Cardiac septum (tissue), 1 donor: ENCODE measurements at regions not wholly inside any gene's neighbourhood (a gene's known extent, or its start where the extent isn't known, plus 50 kb on each side); places are given as distances from the start of the nearest gene placed in this dataset.
"Not testable (repeated sequence)": the region's sequence is repeated elsewhere in the genome, so short reads cannot be mapped to it uniquely, and the experiment has no call there.

Experiments used
- DNase-seq: peaks from one replicate; pipeline ENCODE4 v3.0.0-alpha.2; 2020; ENCODE audit warnings: low spot score
- intact Hi-C: fragments of 100-400 bp; cut with DNase I; formaldehyde crosslinking; loops from one replicate; pipeline ENCODE4 v1.14.0; 2022
- donor health status: DM: no; HTN: no; CAD: no.

GRCh38 chr11:37280200-37280599 is 682.2 kb upstream of the RAG2 start:
- DNase-seq = no peak
- intact Hi-C loops = no loop called here

DNA sequence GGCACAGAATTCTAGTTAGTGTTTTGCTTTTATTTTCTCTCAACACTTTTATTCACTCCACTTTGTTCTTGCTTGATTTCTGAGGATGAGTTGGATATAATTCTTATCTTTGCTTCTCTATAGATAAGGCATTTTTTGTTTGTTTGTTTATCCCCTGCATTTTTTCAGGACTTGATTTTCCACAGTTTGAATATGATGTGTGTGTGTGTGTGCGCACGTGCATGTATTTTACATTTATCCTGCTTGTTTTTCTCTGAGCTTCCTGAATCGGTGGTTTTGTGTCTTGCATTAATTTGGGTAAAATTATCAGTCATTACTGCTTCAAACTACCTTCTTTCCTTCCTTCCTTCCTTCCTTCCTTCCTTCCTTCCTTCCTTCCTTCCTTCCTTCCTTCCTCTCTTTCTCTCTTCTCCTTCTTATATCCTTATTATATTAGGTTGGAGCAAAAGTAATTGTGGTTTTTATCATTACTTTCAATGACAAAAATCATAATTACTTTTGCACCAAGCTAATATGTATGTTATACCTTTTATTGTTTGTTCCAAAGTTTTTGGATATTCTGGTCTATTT is 679.9 kb upstream of the RAG2 start:
- no peak for DNase-seq
- intact Hi-C loops = no loop called here

DNA sequence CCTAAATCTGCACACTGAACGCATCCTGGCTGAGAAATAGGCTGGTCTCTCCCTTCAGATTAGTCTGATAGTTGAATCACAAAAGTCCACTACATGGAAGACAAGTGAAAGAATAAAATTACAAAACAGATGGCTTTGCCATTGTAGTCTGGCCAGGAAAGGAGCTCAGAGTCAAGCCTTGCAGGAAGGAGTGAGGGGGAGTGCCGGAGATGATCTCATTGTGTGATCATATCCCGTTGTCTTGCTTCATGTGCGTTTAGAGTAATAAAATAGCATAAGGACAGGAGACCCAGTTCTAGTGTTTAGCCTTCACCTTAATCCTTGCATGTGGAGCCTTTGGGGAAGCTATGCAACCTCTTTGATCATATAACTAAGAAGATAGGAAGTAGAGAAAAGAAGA is 666.7 kb upstream of the RAG2 start:
- intact Hi-C loops = no loop called here
- DNase-seq = no peak

DNA sequence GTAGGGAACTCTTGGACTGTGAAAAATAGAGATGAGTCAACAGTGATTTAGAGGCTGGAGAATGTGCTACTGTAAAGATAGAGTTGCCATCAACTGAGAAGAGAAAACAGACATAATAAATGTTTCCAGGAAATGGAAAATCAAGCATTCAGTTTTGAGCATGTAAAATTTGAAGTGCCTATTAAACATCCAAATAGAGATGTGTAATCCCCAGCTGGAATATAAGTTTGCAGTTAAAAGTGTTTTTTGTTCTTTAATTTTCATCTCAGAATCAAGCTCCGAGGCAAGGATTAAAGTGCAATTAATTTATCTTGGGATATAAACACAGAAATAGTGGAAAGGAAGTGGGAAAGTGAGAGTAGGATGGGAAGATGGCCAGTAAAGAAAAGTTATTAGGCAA is 666.0 kb upstream of the RAG2 start:
- intact Hi-C loops = no loop called here
- no peak for DNase-seq

- intact Hi-C loops, DNase-seq: not testable (repeated sequence)
Measured at GRCh38 chr11:37263467-37263866, 665.4 kb upstream of the RAG2 start.

DNA sequence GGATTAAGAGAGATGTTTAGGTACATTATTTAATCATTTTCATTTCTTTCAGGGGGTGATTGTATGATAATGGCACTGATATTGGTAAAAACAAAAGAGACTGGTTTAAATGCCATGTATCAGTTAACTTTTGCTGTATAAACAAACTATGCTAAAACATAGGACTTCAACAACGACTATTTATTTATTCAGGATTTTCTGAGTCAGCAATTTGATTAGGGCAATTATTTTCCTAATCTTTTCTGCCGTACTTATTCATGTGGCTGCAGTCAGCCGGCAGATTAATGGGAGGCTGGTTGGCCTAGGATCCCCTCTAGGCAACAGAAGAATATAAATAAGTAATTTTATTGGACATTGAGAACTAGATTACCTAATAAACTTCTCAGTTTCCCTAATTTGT is 661.7 kb upstream of the RAG2 start:
- intact Hi-C loops = no loop called here
- no peak for DNase-seq

GRCh38 chr11:37248145-37248544 is 650.1 kb upstream of the RAG2 start:
- intact Hi-C loops = no loop called here
- DNase-seq = no peak

DNA sequence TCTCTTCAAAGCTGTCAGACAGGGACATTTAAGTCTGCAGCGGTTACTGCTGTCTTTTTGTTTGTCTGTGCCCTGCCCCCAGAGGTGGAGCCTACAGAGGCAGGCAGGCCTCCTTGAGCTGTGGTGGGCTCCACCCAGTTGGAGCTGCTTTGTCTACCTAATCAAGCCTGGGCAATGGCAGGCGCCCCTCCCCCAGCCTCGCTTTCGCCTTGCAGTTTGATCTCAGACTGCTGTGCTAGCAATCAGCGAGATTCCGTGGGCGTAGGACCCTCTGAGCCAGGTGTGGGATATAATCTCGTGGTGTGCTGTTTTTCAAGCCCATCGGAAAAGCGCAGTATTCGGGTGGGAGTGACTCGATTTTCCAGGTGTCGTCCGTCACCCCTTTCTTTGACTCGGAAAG is 648.1 kb upstream of the RAG2 start:
- DNase-seq, intact Hi-C loops: not testable (repeated sequence)

DNA sequence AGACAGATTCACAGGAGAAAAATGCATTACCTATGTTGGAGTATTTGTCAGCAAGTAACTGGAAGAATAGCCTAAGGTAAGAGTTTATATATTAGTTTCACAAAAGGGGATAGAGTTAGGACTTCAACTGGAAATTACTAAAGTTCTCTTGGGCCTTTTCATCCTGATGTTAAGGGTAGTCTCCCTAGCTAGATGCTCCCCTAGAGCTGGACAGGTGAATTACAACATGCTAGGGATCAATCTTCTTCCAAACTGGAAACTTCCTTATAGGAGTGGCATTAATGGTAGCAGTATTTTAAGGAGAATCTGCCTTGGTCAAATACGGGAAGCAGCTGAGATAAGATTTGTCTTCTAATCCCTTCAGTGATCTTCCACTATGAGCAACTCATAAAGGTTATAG is 632.8 kb upstream of the RAG2 start:
- no peak for DNase-seq
- intact Hi-C loops = no loop called here

- intact Hi-C loops = no loop called here
- no peak for DNase-seq
Measured at GRCh38 chr11:37223962-37224361, 625.9 kb upstream of the RAG2 start.

DNA sequence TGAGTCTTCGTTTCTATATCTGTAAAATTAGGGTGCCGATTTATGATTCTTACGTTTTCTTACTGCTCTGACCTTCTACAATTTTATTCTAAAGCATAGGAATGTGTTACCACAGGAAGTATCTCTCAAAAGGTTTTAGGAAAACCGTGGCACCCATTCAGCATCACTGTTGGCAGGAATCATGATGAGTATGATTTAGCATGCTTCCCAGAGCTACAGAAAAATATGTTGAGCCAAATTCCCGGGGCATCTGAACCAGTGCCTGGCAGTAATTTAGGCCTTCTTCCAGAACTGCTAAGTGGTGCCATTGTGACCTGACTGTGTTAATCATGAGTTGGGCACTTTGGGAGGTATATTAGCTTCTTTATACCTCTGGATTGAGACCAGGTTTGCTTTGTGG is 605.0 kb upstream of the RAG2 start:
- DNase-seq = no peak
- intact Hi-C loops = no loop called here

DNA sequence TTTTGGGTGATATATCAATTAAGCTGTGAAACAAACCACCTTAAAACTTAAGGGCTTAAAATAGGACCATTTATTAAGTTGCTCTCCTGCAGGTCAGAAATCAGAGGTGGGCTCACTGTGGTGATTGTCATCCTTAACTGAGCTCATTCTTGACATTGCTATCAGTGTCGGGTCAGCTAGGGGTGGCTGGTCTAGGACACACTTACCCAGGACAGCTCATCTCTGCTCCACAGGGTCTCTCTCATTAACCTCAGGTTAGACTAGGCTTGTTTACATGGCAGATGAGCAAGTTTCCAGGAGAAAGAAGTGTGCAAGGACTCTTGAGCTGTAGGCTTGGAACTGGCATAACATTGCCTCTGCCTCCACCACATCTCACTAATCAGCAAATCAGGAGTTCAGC is 601.0 kb upstream of the RAG2 start:
- no peak for DNase-seq
- intact Hi-C loops = no loop called here

GRCh38 chr11:37184326-37184725 is 586.3 kb upstream of the RAG2 start:
- intact Hi-C loops = no loop called here

DNA sequence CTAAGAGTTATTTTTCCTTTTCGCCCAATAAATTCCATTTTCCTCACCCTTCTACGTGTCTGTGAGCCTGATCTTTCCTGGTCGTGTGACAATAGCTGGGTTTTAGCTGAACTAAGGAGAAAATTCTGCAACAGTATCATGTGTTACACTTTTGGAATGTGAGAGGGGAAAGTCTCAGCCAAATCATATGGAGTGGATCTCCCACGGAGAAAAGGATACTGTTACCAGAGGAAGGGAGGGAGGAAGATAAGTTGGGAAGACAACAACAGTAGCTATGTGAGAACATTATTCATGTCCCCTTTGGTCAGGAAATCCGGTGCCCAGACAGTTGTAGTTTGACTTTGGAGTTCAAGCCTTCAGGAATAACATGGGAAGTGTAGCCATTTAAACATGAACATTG is 584.0 kb upstream of the RAG2 start:
- DNase-seq = no peak
- intact Hi-C loops = no loop called here

More at GRCh38 chr11:37184326-37184725, 586.3 kb upstream of the RAG2 start:
- no peak for DNase-seq

GRCh38 chr11:37177721-37178120 is 579.7 kb upstream of the RAG2 start:
- intact Hi-C loops = no loop called here

GRCh38 chr11:37171451-37171850 is 573.4 kb upstream of the RAG2 start:
- intact Hi-C loops = no loop called here
- no peak for DNase-seq

More at GRCh38 chr11:37177721-37178120, 579.7 kb upstream of the RAG2 start:
- DNase-seq = no peak

DNA sequence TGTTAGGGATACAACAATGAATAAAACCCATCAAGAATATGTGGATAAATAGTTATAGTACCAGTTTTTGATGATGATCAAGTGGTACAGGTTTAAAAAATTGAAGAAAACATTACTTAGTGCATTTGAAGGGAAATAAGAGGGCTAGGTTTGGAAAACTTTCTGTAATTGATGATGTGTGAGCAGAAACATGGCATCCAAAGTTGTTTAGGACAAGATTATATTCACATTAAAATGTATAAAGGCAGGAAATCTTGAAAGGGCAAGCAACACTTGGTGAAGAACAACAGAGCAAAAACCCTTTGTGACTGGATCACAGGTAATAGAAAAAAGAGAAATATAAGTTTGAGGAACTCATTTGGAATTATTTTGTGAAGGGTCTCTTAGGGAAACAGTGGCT is 572.3 kb upstream of the RAG2 start:
- intact Hi-C loops = no loop called here
- no peak for DNase-seq

GRCh38 chr11:37145434-37145833 is 547.4 kb upstream of the RAG2 start:
- intact Hi-C loops, DNase-seq: not testable (repeated sequence)

- intact Hi-C loops = no loop called here
- DNase-seq = no peak
Measured at GRCh38 chr11:37142591-37142990, 544.6 kb upstream of the RAG2 start.

DNA sequence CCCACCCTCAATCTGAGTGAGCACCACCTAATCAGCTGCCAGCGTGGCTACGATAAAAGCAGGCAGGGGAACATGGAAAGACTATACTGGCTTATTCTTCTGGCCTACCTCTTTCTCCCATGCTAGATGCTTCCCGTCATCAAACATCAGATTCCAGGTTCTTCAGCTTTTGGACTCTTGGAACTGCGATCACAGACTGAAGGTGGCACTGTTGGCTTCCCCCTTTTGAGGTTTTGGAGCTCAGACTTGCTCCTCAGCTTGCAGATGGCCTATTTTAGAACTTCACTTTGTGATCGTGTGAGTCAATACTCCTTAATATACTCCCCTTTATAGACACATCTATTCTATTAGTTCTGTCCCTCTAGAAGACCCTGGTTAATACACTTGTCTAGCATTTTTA is 543.7 kb upstream of the RAG2 start:
- intact Hi-C loops = no loop called here
- DNase-seq = no peak

DNA sequence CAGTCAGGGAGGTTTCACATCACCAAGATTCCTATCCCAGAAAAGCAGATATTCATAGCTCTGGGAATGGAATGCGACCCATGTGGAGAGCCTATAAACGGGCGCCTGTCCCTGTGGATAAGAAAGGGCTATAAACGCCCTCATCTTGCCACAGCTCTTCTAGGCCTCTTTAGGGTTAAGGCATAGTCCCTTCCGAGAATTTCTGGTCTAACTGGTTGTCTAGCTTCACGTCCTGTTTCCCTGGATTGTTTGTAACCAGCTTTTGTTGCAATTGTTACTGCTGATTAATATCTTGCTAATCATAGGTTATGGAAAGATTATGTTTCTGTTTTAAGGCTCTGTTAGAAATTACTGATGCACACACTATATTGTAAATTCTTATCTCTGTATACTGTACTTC is 537.6 kb upstream of the RAG2 start:
- DNase-seq, intact Hi-C loops: not testable (repeated sequence)

DNA sequence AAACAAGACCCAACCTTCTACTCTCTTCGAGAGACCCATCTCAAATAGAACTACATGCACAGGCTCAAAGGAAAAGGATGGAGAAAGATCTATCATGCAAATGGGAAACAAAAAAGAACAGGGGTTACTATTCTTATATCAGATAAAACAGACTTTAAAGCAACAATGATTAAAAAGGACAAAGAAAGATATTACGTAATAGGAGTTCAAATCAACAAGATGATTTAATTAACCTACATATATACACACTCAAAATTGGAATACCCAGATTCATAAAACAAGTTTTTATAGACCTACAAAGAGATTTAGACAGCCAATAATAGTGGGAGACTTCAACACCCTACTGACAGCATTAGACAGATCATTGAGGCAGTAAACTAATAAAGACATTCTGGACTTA is 536.6 kb upstream of the RAG2 start:
- intact Hi-C loops = no loop called here
- no peak for DNase-seq
